ENCODE measurements at regions not wholly inside any gene's neighbourhood (a gene's known extent, or its start where the extent isn't known, plus 50 kb on each side); places are given as distances from the start of the nearest gene placed in this dataset.

DNA sequence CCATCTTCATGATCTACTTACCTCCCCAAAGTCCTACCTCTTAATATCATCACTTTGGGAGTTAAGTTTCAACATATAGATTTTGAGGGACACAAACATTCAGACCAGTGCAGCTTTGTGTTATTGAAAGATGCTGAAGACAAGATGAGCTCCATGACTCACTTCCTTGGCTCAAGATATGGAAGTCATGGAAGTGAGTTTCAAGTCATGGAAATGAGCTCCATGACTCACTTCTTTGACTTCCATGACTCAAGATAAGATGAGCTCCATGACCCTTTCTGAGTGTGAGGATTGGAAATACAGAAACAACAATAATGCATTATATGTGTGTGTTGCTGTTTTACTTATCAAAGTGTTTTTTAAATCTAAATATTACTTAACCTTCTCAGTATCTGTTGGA lies 170.2 kb upstream of the TPRG1 start:
- no peak for TF ChIP-seq EZH2 (IDR thresholded peaks at IDR 0.05; ENCODE audit: low read depth)
- TF ChIP-seq, protein P1, sequence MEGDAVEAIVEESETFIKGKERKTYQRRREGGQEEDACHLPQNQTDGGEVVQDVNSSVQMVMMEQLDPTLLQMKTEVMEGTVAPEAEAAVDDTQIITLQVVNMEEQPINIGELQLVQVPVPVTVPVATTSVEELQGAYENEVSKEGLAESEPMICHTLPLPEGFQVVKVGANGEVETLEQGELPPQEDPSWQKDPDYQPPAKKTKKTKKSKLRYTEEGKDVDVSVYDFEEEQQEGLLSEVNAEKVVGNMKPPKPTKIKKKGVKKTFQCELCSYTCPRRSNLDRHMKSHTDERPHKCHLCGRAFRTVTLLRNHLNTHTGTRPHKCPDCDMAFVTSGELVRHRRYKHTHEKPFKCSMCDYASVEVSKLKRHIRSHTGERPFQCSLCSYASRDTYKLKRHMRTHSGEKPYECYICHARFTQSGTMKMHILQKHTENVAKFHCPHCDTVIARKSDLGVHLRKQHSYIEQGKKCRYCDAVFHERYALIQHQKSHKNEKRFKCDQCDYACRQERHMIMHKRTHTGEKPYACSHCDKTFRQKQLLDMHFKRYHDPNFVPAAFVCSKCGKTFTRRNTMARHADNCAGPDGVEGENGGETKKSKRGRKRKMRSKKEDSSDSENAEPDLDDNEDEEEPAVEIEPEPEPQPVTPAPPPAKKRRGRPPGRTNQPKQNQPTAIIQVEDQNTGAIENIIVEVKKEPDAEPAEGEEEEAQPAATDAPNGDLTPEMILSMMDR (conservative IDR thresholded peaks at IDR 0.05) = no peak
